ENCODE measurements at regions not wholly inside any gene's neighbourhood (a gene's known extent, or its start where the extent isn't known, plus 50 kb on each side); places are given as distances from the start of the nearest gene placed in this dataset.

- no peak overlapping the region for H3K9ac ChIP-seq (ENCODE audit: low read length)
- ChIA-PET CTCF (no interaction called here), RAD21 (ENCODE audit: low non-redundant PET in 1 of 2, low total read pairs in 2 of 2, uncharacterized antibody in 2 of 2, unreplicated experiment in 2 of 2) (no interaction called here), POLR2A (no interaction called here)
- H3K27ac ChIP-seq (ENCODE audit: low read depth, low read length): no peak overlapping the region
- H4K20me1 ChIP-seq (ENCODE audit: insufficient read depth): no peaks in the 10 kb centered on the region
- no peaks in the 10 kb centered on the region; the same call in 1 of the 2 replicates for H3K27me3 ChIP-seq (ENCODE audit: insufficient read depth, low read length)
- no peaks in the 10 kb centered on the region for H3K4me1 ChIP-seq (ENCODE audit: control insufficient read depth in 1 of 2, insufficient read depth in 2 of 2, low read length in 2 of 2)
- DNase-seq (ENCODE audit: low read depth, low spot score) (no peak), ATAC-seq (no peak)
- H3K36me3 ChIP-seq (ENCODE audit: control insufficient read depth in 1 of 2, insufficient read depth in 2 of 2, low read length in 2 of 2): no peaks in the 10 kb centered on the region
- no peak overlapping the region for H3K4me2 ChIP-seq (ENCODE audit: low read length)
- H2AFZ ChIP-seq (ENCODE audit: low read depth, low read length, poor library complexity, severe bottlenecking): no peak overlapping the region
- intact Hi-C loops (cut with micrococcal nuclease): no loop called here
- H3K9me3 ChIP-seq (ENCODE audit: control insufficient read depth in 1 of 2, insufficient read depth in 1 of 2, low read depth in 1 of 2, low read length in 2 of 2): no peaks in the 10 kb centered on the region
- TF ChIP-seq MAX (IDR thresholded peaks at IDR 0.05) (no peak), SRF (IDR thresholded peaks at IDR 0.05; ENCODE audit: low read depth) (no peak), ELF1 (IDR thresholded peaks at IDR 0.05; ENCODE audit: borderline replicate concordance, low read depth) (no peak), EZH2 (IDR thresholded peaks at IDR 0.05) (no peak), CEBPB (IDR thresholded peaks at IDR 0.05; ENCODE audit: low read depth) (no peak), ZNF274 (IDR thresholded peaks at IDR 0.05; ENCODE audit: low read depth, low read length) (no peak), POLR2A (IDR thresholded peaks at IDR 0.05; ENCODE audit: borderline replicate concordance, extremely low read depth, insufficient read depth, insufficient read length) (no peak), SP1 (IDR thresholded peaks at IDR 0.05; ENCODE audit: low read depth) (no peak), CBX3 (IDR thresholded peaks at IDR 0.05; ENCODE audit: low read depth) (no peak), EZH2phosphoT487 (IDR thresholded peaks at IDR 0.05; ENCODE audit: borderline replicate concordance) (no peak), POLR2AphosphoS5 (IDR thresholded peaks at IDR 0.05; ENCODE audit: low read depth, low read length) (no peak), ZBTB33 (IDR thresholded peaks at IDR 0.05; ENCODE audit: extremely low read depth, insufficient replicate concordance, low read length) (no peak), YY1 (IDR thresholded peaks at IDR 0.05; ENCODE audit: extremely low read depth, insufficient replicate concordance, low read depth, low read length) (no peak), FOSL1 (IDR thresholded peaks at IDR 0.05; ENCODE audit: low read depth) (no peak)
- no peaks in the 10 kb centered on the region for H3K79me2 ChIP-seq (ENCODE audit: insufficient read depth, low read length)
- BruUV-seq (replicated peaks): no TSS peak
- H3K9me2 ChIP-seq (ENCODE audit: insufficient read depth): no peaks in the 10 kb centered on the region
- H3K4me3 ChIP-seq (replicated peaks in 1 of 2; ENCODE audit: low read depth in 1 of 2, low read length in 2 of 2): no peak overlapping the region
These were observed 213.9 kb upstream of the KLHL29 start for GRCh38 chr2:23171108-23171507.
